ENCODE measurements at regions not wholly inside any gene's neighbourhood (a gene's known extent, or its start where the extent isn't known, plus 50 kb on each side); places are given as distances from the start of the nearest gene placed in this dataset.

DNA sequence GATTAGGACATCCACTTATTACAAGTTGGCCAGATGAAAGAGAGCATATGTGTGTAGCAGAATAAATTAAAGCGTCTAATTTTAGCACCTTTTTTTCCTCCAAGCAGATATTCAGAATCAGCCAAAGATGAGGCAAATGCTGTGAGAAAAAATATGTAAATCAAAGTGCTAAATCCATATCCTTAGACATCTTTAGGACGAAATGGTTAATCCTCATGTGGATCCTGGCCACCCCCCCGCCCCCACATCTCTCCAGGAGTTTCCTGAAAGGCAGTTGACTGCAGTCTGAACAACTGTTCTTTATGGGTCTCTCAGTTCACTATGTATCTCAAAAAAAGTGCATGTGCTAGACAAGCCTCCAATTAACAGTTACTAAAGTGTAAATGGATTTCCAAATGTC lies 1768.1 kb upstream of the SEL1L start:
- TF ChIP-seq POLR2A (IDR thresholded peaks at IDR 0.05) (no peak), POLR2AphosphoS5 (IDR thresholded peaks at IDR 0.05) (no peak)
- TF ChIP-seq, protein P1, sequence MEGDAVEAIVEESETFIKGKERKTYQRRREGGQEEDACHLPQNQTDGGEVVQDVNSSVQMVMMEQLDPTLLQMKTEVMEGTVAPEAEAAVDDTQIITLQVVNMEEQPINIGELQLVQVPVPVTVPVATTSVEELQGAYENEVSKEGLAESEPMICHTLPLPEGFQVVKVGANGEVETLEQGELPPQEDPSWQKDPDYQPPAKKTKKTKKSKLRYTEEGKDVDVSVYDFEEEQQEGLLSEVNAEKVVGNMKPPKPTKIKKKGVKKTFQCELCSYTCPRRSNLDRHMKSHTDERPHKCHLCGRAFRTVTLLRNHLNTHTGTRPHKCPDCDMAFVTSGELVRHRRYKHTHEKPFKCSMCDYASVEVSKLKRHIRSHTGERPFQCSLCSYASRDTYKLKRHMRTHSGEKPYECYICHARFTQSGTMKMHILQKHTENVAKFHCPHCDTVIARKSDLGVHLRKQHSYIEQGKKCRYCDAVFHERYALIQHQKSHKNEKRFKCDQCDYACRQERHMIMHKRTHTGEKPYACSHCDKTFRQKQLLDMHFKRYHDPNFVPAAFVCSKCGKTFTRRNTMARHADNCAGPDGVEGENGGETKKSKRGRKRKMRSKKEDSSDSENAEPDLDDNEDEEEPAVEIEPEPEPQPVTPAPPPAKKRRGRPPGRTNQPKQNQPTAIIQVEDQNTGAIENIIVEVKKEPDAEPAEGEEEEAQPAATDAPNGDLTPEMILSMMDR (IDR thresholded peaks at IDR 0.05), result no peak
